DMS114 treated with DMSO at 0.1 percent for 48 hours (cell line): ENCODE measurements at regions not wholly inside any gene's neighbourhood (a gene's known extent, or its start where the extent isn't known, plus 50 kb on each side); places are given as distances from the start of the nearest gene placed in this dataset.
"Not testable (repeated sequence)": the region's sequence is repeated elsewhere in the genome, so short reads cannot be mapped to it uniquely, and the experiment has no call there.

ENCODE experiments used
- DNase-seq: peaks from one replicate; lab custom pipeline; 2025; ENCODE audit not compliant: unreplicated experiment; lab: John Stamatoyannopoulos, UW

DNA sequence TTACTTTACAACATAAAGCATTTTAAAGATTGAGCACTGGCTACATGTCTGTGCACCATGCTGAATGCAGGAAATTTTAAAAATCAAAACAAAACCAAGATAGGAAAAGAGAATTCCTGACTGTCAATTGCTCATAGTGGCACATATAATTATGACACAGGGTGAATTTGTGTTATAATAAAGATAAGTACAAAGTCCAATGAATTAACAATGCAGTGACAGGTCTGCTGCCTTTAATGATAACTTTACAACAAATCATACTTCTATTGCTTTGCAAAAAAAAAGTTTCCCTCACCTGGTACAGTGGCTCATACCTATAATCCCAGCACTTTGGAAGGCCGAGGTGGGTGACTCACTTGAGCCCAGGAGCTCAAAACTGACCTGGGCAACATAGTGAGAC, 93.8 kb upstream of the OSBPL8 start:
- DNase-seq, result no peak

GRCh38 chr12:76664731-76665130, 99.2 kb upstream of the ZDHHC17 start:
- DNase-seq, result no peak

DNA sequence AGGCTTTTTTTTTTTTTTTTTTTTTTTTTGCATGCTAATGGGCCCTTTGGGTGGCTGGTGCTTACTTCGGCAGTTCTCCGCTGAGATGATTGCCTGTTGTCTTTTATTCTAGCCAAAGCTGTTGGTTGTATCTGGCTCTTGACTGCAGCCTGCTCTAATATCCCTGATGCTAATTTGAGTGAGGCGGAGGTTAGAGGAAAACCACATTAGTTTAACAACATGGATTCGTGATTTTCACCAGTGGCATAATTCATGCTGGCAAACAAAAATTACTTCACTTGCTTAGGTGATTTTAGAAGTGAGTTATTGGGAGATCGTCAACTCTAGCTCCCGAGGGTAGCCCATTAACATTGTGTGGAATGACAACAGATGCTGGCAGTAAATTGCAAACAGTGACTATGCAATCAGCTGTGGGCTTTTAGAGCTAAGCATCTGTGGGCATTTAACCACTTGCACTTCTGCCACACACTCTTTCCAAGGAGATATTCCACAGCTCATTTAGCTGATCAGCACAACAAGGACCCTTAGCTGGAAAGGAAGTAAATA, 97.6 kb upstream of the ZDHHC17 start:
- no peak for DNase-seq

GRCh38 chr12:76669981-76670380, 93.9 kb upstream of the ZDHHC17 start:
- DNase-seq, result no peak

DNA sequence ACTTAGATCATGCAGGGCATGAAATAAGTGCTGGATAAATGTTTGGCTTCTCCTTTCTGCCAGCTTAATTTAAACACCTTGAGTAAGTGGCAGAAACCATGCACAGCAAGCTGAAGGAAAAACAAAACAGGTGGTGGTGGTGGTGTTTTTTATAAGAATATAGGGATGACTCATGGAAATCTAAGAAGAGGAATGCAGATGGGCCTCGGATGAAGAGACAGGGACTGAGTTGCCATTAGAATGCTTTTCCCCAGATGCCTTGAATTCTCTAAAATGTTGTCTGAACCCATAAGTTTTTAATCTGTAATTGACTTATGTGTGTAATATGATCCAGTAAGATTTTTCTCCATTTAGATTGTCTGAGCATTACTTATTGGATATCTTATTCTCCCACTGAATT, 93.1 kb upstream of the ZDHHC17 start:
- DNase-seq, result no peak

DNA sequence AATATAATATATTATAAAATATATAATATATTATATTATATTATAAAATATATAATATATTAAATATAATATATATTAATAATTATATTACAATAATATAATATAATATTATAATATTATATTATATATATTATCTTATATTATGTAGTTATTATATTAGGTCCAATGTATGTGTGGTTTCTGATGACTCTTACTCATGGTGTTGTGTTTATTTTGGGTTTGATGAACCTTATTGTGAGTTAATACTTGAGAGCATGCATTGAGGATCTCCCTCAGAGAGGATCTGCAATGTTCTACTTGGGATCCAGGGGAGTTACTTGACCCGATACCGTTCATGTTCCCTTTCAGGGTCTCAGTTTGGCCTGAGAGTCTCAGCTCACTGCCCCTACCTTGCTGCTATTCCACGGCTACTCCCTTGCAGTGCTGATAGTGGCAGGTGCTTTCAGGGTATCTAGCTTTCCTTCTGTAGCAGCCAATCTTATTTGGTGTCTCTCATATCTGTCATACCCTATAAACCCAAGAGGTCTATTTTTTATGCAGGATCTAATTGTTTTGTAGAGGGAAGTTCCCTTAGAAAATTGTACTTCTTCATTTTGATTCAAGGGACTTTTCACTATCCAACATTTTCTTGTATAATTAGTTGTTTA, 89.1 kb upstream of the ZDHHC17 start:
- DNase-seq, result no peak

GRCh38 chr12:76676261-76676660, 87.7 kb upstream of the ZDHHC17 start:
- DNase-seq, result not testable (repeated sequence)

DNA sequence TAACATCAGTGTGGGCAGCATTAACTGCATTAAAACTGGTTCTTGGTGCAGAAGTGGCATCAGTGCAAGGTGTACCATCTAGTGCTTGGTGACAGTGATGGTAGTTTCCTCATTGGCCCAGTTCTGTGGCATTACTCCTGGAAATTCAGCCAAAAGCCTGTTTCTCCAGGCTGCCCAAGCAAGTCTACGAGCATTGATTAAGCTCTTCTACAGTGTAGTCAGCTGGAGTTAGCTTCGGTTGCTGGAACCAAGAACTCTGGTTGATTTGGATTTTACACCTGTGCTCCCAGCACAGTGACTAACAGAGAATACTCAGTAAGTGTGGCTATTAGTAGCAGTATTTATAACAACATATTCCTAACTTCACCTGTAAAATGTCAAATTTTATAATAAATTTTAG, 84.9 kb upstream of the ZDHHC17 start:
- no peak for DNase-seq

GRCh38 chr12:76679778-76680177, 84.1 kb upstream of the ZDHHC17 start:
- DNase-seq, result no peak

GRCh38 chr12:76680940-76681339, 83.0 kb upstream of the ZDHHC17 start:
- DNase-seq, result no peak

DNA sequence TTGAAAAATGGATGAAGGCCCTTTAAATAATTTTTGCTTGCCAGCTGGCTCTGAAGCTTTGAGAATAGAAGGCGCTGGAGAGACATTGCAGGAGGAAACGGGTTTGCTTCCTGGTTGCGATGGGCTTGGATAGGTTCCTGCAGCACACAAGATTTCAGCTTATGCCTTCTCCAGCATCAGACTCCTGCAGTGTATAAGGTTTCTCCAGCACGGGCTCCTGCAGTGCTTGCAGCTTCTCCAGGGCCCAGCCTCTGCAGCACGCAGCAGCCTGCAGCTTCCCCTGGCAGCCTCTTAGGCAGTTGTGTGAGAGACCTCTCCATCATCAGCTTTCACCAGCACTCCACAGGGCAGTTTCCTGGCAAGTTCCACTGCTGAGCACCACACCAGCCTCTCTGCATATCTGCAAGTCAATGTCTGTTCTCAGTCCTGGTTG, 78.7 kb upstream of the ZDHHC17 start:
- DNase-seq, result no peak

DNA sequence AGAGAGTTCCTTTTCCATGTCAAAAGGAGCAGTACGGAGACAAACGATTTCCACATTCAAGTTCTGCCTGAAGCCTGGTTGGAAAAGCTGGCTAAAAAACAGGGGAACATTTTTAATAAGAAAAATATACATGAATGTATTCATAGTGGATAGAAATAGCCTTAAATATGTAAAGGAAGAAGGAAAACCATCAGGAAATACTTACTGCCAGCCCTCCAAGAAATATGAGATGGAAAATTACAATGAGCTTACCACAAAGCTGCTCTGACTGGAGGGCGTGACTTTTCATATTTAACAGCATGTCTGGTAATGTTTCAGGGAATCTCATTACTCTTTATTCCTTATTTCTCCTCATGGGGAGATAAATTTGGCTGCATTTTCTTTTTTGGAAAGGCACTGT, 75.9 kb upstream of the ZDHHC17 start:
- DNase-seq, result no peak

GRCh38 chr12:76688631-76689030, 75.3 kb upstream of the ZDHHC17 start:
- no peak for DNase-seq

DNA sequence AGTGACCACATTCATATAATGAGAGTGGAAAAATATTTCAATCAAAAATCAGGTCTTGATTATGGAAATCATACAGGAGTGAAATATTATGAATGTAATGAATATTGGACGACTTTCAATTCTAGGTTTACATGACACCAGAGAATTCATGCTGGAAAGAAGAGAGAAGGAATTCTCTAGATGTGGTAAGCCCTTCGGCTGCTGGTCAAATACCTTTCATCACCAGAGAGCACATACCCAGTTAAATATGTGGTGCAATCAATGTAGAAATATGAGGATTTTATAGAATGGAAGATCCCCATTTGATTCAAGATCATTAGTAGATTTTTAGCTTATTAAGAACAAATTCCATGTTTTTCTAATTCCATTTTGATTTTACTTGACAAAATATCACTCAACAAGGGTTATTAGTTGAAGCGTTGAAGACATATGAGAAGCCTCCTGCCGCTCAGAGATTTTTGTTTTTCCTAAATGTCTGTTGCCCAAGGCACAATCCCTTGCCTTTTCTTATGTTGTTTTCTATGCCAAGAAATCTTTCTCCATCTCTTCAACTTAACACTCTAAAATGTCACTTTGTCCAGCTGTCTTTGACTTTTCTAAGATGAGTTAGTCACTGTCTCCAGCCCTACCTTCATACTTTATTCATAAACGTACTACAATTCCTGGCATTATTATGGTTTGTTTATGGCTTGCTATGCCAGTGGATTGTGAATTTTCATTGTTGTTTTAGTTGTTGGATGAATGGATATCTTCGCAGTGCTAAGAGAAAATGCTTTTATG, 72.8 kb upstream of the ZDHHC17 start:
- no peak for DNase-seq

GRCh38 chr12:76692846-76693245, 71.1 kb upstream of the ZDHHC17 start:
- DNase-seq, result no peak

DNA sequence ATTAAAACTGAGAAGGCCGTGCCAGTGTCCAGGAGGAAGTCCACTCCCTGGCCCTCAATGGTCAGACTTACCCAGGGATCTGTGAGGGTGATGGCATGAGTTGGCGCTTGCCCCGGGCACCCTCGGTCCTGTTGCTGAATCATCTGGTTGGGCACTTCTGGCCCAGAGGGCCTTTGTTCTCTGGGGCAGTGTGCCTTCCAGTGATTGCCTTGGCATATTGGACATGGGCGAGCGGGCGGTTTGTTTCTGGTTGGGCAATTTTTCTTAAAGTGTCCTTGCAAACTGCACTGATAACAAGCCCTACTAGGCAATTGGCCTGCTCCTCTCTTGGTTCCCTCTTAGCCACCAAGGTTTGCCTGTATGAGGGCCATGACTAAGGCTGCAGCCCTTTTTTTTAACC, 69.5 kb upstream of the ZDHHC17 start:
- no peak for DNase-seq

- no peak for DNase-seq
Observed at GRCh38 chr12:76696186-76696585, 67.7 kb upstream of the ZDHHC17 start.

DNA sequence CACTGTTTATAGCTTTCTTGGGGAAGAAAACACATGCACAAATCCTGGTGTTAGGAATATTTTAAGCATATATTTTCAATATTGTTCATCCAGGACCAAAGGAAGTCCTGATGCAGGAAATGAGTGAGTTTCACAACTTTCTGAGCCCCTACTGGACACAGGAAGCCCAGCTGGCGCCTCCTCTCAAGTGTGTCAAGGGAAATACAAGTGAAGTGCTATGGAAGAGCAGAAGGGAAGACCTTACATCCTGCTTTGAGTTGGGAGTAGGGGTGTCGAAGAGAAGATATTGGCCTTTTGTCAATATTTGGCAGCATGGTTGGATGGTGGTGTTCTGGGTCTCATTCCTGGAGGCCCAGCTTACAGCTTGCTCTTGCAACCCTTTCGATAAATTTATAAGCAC, 66.1 kb upstream of the ZDHHC17 start:
- no peak for DNase-seq

DNA sequence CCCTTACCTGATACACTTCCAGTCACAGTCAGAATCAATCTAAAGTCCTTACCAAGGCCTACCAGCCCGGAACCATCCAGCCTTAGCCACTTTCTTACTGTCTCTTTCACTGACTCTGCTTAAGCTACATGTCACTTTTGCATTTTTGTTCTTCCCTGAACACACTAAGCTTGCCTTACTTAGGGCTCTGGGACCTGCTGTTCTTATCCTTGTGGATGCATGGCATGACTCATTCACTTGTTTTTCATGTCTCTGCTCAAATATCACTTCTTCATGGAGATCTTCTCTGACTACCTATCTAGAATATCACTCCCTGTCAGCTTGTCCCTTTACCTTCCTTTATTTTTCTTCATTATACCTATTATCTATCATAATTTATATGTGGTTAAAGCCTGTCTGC, 65.6 kb upstream of the ZDHHC17 start:
- no peak for DNase-seq

DNA sequence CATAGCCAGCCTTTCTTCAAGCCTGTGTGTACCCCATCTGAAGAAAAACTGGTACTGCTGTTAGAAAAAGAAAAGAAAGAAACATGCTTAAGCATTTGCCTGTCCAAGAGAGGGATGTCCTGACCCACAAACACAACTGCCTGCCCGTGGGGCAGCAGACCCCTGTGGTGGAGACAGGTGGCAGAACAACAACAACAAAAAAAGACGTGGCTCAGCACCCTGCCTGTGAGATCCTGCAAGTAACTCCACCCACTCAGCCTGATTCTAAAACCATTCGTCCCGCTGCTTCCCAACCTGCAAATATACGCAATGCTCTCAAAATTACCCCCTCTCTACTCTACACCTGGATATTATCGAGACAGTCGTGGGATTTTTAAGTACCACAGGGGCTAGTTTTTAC, 64.9 kb upstream of the ZDHHC17 start:
- no peak for DNase-seq

DNA sequence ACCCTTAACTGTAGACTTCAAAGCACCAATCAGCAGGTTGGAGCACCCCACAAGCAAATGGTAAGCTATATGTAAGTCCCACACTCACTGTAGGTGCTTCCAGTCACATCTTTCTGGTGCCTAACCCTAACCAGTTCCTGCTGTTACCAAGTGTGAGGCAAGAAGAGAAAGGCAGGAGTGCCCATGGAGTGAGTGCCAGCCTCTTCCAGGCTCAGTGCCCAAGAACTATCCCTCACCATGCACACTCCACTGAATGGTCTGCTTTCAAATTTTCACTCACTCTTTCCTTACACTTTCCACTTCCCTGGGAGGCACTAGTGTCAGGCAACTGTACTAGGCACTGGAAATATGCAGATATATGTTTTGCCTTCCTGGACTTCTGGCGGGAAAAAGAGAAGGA, 62.2 kb upstream of the ZDHHC17 start:
- DNase-seq, result no peak

- no peak for DNase-seq
Observed at GRCh38 chr12:76702946-76703345, 61.0 kb upstream of the ZDHHC17 start.

GRCh38 chr12:76704693-76705092, 59.2 kb upstream of the ZDHHC17 start:
- no peak for DNase-seq
